Nucleus accumbens (tissue), 56 donors: ENCODE measurements at regions not wholly inside any gene's neighbourhood (a gene's known extent, or its start where the extent isn't known, plus 50 kb on each side); places are given as distances from the start of the nearest gene placed in this dataset.

Experiments
- DNase-seq, 56 donors: peaks; one replicate each; lab custom pipeline; 2025; lab: John Stamatoyannopoulos, UW

DNA sequence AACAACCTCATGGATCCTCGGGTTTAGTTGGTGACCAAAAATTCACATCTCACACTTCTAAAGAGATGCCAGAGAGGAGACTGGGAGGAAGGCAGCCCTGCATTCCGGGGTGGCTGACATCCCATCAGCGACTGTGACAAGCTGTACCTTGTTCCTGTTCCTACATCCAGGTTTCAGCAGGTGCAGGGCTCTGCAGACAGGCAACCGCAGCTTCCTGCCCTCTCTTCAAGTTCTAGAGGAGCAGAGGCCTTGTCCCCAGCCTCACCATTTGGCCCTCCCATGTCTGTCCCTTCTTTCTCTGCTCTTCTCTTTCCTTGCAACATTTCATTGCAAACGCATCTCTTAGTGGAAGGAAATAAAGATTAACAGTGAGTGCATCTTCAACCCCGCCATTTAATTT is 454.6 kb downstream of the IRX1 start:
- no peak for DNase-seq

DNA sequence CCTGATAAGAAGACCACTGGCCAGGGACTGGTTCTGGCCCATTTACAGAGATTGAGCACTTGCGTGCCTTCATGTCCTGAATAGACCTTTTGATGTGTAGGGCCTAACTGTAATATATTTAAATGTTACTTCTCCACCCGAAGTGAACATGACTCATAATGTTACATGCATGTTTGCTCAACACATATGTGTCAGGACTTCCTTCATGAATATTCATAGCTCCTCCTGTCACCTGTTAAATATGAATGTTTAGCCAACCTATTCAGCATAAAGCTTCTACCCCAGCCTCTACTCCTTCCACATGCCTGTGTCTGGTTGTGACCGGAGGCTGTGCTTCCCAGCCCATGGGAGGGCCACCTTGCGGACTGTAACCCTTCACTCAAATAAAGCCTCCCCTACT is 457.5 kb downstream of the IRX1 start:
- DNase-seq, result no peak

DNA sequence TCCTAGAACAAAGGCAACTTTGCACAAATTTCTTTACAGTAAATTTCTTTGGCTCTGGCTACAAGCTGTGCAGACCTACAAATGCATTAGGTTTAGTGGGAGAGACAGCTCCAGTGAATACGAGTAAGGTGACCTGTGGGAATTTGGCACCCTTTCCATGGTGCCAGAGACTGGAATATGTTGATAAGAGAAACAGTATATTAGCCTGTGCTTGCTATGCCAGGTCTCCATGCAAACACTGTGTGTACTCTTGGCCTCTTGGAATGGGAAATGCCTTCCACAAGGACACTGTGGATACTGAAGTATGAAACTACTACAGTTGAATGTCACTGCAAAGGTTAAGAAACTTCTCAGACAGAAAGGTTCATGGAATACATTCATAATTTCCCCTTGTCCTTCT is 458.5 kb downstream of the IRX1 start:
- DNase-seq, result no peak

DNA sequence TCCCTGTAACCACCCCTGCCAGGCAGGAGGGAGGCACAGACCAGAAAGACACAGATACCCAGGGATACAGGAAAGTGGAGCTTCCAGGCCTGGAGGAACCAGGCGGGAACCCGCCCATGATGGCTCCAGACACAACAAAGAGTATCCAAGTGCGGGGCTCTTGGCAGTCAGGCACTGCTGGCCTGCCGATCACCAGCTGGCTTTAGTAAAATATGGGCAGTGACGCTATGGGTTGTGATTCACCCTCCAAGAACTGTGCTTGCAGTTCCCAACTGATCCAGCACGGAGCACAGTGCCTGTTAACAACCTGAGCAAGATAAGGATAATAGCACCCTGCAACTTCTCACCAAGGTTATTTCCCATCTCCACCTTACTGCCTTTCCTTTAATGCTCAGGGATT is 463.3 kb downstream of the IRX1 start:
- DNase-seq, result no peak

DNA sequence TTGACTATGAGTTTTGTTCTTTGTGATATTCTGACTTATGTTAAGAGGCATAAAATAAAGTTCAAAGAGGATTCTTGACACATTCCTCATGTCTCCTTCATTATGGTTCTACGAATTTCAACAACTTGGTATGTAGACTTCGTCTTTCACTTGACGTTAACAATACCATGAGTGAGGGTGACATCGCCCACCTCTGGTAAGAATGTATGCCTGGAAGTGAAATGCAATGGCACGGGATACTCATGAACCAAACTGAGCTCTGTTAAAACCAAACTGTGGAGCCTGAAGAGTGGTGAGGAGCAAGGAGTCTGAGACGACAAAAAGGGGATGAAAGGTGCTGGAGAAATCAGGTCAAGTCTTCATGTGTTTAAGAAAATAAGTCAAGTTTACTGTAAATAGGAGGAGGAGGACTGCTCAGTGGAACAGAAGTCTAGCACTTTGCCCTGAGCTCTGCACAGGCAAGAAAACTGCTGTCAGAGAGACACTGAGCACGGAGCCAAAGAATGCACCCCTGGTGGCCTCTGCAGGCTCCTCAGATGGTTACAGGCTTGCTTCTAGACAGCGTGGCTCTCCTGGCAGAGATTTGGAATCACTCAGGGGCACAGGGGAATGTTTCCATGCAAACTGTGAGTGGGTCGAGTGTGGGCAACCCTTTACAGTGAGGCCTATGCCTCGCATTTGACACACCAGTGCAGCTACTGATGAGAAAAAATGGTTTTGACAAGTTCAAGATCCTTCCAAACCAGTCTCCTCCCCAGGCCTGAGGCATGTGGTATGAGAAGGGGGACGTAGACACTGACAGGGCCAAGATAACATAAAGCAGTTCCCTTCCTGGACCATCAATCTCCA is 470.1 kb downstream of the IRX1 start:
- no peak for DNase-seq

DNA sequence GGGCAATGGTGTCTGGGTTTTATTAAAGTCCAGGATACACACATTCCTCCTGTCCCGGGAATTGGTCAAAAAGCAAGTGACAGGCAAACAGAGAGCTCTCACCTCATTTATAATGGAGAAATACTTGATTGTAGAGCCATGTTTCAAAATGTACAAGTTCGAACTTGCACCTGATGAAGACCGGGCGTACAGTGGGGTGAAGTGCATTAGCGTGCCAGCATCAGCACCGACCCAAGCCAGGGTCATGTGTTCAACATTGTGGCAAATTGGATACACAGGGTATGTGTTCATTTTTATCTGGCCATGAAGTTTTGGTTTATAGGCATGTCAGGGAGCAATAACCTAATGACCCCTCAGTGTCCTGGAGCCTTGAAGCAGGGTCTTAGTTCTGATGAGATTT is 472.5 kb downstream of the IRX1 start:
- no peak for DNase-seq

DNA sequence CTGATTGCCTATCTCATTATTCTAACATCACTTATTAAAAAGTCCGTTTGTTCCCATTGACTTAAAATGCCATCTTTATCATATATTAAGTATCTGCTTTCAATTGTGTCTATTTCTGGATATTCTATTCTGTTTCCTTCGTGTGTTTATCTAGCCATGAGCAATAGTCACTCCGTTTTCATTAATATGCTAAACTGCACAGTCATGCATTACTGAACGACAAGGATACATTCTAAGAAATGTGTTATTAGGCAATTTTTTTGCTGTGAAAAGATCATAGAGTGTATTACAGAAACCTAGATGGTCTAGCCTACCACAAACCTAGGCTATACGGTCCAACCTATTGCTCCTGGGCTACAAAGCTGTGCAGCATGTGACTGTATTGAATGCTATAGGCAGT is 482.9 kb downstream of the IRX1 start:
- DNase-seq, result no peak

DNA sequence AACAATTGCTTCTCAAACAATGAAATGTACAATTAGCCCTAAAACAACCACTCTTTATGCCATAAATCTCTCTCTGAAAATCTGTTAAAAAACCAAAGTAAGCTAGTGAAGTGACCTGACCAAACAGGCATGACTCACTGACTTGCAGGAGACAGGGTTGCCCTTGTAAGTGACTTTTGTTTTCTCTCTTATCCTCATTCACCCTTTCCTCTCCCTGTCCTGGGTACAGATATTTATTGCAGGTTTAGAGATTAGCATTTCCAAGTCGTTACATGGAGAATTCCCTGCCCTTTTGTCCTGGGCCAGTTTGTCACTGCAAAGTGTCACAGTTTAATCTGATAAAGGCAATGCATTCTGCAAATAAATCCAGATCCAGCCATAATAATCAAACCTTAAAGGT is 484.2 kb downstream of the IRX1 start:
- no peak for DNase-seq

DNA sequence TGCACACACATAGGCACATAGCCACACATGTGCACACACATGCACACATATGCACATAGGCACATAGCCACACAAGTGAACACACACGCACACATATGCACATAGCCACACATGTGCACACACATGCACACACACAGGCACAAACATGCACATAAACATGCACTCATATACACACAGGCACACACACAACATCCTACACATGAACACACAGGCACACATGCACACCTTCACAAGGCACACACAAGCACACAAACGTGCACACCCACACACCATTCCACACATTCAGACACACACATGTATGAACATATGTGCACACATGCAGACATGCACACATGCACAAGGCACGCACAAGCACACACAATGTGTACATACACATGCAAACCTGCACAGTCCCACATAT is 484.7 kb downstream of the IRX1 start:
- DNase-seq, result no peak

DNA sequence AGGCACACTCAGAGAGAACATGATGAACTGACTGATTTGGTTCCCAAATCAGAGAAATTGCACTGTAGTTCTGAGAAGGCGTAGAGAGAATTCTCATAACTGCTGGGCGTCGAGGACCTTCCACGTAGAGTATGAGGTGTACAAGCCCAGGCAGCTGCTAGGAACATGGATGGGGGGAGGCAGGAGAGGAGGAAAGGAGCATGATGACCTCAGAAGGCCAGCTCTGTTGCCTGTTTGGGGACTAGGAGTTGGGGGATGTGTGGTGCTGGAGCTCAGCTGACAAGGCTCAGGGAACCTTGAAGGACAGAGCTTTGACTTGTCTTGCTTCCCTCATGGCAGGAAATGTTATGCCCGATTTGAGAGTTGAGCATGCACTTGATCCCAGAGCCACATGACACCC is 485.4 kb downstream of the IRX1 start:
- DNase-seq, result no peak

DNA sequence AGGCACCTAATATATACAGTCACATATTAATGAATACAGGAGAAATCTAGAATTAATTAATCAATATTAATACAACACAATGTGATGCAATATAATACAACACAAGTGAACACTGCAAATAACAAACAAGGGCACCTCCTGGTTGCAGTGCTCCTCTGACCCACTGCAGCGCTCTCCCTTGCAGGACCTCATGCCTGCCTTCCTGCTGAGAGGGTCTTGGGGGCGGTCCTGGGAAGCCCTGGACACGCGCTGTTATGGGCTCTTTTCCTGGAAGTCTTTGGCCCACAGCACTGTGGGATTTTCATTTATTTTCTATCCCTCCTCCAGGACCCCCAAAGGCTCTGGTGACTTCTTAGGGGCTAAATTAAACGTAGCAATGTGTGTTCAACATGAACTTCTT is 485.8 kb downstream of the IRX1 start:
- DNase-seq, result no peak

DNA sequence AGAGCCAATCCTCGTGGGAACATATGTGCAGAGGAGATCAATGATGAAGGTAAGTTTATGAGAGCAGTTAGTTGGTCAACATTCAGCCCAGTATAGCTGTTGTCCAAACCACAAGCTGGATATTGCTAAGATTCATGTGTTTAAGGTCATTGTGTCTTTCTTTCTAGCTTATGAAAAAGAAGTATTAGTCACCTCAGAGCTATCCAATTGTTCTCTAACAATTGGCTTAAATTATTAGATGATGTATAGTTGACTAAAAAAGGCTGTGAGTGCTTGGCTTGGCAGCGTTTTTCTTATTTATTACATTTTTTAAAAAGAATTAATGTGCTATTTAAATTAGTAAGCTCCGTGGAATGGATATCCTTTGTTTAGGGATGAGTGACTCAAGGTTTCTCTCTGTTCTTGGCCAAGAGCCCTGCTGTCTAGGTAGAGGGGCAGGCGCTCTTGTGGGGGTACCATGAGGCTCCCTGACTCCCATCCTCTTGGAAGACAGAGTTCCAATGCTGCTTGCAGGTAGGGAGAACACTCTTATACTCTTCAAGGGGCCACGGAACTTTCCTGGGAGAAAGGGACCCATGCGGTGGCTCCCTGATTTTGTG is 487.4 kb downstream of the IRX1 start:
- no peak for DNase-seq

DNA sequence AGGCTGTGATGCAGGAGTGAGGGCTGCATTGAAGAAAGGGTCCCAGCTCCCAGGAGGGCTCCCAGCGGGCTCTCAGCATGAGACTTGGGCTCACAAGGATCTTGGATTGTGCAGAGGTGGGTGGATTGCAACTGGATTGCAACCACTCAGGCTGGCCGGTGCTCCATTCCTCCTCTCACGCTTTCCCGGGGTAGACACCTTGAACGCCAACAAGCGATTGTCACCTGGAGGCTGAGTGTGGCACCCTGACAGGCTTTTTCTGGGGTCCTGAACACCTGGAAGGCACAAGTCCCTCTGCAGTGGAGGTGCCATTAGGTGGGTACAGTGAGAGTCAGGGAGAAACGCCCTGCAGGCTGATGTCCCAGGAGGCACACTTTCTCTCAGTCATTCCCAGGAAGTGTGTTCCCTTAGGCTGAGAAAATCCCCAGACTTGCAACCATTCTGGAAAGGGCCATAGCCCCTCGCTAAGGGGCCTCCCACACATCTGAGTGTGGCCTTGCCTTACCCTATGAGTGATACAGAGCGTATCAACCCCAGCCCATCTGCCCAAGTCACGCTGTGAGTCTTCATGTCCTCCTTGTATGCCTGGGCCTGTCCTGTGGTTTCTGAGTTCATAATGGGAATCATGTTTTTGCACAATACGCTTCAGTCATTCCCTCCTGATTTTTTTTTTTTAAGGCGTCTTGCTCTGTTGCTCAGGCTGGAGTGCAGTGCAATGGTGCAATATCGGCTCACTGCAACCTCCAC is 488.1 kb downstream of the IRX1 start:
- no peak for DNase-seq

DNA sequence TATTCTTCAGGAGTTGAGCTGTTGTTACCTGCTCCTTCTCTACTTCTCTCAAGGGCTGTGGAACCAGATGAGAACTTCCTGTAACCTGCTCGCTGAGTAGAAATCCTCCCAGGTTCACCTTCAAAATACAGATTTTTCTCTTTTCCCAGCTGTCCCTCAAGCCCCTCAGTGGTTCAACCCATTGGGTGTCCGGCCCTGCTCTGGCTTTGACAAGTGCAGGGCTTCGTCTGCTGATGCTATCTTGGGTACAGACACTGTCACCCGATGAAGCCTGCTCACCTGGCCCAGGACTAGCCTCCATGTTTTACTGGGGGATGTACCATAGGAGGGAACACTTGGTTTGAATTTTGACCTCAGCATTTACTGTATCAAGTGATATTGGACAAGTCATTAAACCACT is 490.4 kb downstream of the IRX1 start:
- DNase-seq, result no peak

DNA sequence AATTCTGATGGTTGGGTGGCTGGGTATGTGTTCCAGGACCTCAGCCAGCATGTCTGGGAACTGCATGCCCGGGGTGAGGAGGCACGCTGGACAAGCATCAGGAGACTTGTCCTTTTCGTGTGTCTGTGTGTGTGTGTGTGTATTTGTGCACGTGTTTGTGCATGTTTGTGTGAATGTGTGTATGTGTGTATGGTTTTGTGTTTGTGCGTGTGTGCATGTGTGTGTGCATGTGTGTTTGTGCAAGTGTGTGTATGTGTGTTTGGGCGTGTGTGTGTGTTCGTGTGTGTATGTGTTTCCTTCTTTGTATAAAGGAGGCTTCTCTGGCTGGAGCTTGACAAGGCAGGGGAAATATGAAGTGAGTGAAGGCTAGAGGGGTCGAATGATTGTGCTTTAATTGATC is 491.5 kb downstream of the IRX1 start:
- no peak for DNase-seq

DNA sequence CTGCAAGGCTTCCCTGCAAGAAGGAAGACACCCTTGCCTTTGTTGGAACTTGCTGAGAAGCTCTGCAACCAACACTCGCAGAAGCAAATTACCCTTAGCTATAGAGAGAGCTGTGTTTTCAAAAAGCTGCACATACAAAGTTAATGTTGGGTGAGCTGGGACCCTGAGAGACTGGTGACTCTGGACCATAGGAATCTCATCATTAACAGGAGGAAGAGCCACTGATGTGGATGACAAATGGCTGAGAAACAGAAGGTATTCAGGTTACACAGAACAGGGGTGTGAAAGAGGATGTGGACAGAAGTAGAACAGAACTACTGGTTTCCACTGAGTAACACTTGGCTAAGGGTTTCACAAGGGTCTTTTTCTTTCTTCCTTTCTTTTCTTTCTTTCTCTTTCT is 493.5 kb downstream of the IRX1 start:
- no peak for DNase-seq

DNA sequence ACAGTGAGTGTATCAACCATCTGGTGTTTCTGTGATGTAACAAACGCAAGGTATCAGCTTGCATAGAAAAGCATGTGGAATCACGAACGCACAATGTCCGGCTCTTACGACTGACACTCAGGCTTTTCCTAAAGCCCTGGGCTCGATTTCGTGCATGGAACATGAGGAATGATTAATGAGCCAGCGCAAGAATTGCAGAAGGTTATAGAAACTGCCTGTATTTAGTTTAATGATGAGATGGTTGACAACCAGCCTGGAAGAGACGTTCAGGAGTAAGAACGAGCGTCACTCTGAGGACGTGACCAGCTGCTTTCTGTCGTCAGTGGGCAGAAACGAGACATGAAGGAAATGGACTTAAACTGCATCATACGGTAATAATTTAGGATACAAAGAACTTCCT is 497.6 kb downstream of the IRX1 start:
- no peak for DNase-seq

DNA sequence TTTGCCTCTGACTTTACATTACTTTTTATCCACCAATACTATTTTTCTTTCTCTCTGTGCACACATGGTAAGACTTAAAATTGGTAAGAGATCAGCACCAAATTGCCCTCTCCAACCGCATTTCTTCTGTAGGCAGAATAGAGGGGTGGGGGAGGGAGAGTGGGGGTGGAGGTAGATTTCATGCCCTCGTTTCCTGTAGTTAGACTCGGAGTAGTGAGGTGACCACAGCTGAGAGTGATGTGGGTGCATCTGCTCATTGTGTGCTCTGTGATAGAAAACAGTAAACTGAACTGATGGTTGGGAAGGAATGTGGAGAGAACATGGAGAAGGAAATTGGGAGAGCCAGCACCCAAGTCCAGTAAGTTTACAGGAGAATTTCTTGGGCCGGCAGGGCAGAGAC is 498.3 kb downstream of the IRX1 start:
- DNase-seq, result no peak

DNA sequence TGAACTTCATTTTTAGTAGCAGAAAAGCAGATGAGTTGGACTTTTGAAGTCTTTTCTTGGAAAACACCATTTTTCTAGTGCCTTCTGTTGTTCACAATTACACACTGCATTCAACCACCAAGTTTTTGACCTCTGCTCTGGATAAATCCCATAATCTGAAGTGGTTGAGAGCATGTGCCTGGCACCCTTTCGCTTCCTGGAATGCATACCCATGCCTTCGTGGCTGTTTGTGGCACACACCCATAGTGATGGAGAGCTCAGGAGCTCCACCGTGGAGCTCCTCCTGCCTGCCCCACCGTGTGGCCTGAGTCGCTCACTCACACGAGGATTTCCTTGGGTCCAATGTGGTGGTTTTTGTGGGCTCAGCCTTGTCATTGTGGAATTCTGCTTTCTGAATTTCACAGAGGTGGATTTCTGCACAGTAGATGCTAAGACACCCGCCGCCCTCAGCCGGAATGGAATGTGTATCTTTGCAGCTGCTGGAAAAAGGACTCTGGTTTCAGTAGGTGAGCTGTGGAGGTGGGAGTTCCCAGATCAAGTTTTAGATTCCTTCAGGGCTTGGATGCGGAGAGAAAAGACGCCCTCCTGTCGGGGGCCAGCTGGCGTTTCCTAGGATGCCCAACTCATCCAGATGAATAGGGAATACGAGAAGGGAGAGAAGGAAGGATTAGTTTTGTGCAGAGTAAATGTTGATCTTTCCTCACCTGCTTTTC is 500.4 kb downstream of the IRX1 start:
- DNase-seq, result no peak

DNA sequence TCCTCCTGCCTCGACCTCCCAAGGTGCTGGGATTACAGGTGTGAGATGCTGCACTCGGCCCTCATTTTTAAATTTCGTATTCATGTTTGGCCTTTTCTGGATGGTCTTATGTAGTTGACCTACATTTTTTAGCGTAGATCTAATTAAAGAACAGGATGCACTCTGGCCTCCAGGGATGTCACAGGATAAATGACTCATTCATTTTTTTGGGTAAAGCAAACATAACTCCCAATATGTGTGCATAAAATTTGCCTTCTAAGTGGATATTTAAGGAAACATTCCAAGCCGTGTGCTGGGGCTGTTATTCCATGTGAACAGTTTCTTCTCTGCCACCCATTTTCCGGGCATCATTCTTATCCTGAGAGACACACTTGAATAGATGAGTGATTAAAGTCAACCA is 501.6 kb downstream of the IRX1 start:
- DNase-seq, result no peak

DNA sequence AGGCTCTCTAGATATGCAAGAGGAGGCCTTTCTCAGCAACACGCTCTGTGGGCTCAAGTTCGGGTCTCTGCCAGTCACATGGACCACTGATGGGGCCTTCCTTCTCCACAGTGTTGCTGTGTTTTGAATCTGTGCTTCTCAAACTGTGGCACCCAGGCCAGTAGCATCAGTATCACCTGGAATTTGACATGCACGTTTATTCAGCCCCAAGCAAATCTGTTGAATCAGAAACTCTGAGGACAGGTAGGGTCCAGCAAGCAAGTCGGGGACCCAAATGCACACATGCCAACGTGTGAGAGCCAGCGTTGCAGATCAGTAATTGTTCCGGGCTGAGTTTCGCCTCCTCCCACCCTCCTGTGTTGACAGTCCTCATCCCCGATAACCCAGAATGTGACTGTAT is 502.6 kb downstream of the IRX1 start:
- no peak for DNase-seq
